Neural cell (in vitro differentiated cells): ENCODE measurements at regions not wholly inside any gene's neighbourhood (a gene's known extent, or its start where the extent isn't known, plus 50 kb on each side); places are given as distances from the start of the nearest gene placed in this dataset.

Experiments used
- MXI1 ChIP-seq: fragments of 450-650 bp; conservative IDR thresholded peaks from 2 replicates; pipeline ENCODE4 v1.6.1; 2014; ENCODE audit warnings: antibody characterized with exemption, mild to moderate bottlenecking; ENCODE audit not compliant: poor library complexity, severe bottlenecking
- POLR2AphosphoS5 ChIP-seq: IDR thresholded peaks from 2 replicates; pipeline ENCODE4 v1.6.1; 2012
- TF ChIP-seq, protein P1 (sequence below): fragments of 450-650 bp; IDR thresholded peaks from 2 replicates; pipeline ENCODE4 v1.5.1; 2014; ENCODE audit warnings: antibody characterized with exemption, mild to moderate bottlenecking, moderate library complexity; ENCODE audit not compliant: poor library complexity, severe bottlenecking
- TF ChIP-seq, protein P2 (sequence below): IDR thresholded peaks from 2 replicates; pipeline ENCODE4 v1.6.1; 2012; ENCODE audit warnings: borderline replicate concordance

GRCh38 chr3:10647376-10647775 is 142.0 kb upstream of the ATP2B2 start:
- TF ChIP-seq, protein P1, sequence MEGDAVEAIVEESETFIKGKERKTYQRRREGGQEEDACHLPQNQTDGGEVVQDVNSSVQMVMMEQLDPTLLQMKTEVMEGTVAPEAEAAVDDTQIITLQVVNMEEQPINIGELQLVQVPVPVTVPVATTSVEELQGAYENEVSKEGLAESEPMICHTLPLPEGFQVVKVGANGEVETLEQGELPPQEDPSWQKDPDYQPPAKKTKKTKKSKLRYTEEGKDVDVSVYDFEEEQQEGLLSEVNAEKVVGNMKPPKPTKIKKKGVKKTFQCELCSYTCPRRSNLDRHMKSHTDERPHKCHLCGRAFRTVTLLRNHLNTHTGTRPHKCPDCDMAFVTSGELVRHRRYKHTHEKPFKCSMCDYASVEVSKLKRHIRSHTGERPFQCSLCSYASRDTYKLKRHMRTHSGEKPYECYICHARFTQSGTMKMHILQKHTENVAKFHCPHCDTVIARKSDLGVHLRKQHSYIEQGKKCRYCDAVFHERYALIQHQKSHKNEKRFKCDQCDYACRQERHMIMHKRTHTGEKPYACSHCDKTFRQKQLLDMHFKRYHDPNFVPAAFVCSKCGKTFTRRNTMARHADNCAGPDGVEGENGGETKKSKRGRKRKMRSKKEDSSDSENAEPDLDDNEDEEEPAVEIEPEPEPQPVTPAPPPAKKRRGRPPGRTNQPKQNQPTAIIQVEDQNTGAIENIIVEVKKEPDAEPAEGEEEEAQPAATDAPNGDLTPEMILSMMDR, result no peak
- TF ChIP-seq POLR2AphosphoS5 (no peak), MXI1 (no peak)
- TF ChIP-seq, protein P2, sequence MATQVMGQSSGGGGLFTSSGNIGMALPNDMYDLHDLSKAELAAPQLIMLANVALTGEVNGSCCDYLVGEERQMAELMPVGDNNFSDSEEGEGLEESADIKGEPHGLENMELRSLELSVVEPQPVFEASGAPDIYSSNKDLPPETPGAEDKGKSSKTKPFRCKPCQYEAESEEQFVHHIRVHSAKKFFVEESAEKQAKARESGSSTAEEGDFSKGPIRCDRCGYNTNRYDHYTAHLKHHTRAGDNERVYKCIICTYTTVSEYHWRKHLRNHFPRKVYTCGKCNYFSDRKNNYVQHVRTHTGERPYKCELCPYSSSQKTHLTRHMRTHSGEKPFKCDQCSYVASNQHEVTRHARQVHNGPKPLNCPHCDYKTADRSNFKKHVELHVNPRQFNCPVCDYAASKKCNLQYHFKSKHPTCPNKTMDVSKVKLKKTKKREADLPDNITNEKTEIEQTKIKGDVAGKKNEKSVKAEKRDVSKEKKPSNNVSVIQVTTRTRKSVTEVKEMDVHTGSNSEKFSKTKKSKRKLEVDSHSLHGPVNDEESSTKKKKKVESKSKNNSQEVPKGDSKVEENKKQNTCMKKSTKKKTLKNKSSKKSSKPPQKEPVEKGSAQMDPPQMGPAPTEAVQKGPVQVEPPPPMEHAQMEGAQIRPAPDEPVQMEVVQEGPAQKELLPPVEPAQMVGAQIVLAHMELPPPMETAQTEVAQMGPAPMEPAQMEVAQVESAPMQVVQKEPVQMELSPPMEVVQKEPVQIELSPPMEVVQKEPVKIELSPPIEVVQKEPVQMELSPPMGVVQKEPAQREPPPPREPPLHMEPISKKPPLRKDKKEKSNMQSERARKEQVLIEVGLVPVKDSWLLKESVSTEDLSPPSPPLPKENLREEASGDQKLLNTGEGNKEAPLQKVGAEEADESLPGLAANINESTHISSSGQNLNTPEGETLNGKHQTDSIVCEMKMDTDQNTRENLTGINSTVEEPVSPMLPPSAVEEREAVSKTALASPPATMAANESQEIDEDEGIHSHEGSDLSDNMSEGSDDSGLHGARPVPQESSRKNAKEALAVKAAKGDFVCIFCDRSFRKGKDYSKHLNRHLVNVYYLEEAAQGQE, result no peak
